ENCODE measurements at regions not wholly inside any gene's neighbourhood (a gene's known extent, or its start where the extent isn't known, plus 50 kb on each side); places are given as distances from the start of the nearest gene placed in this dataset.

GRCh38 chr14:85799668-85800067 lies 269.7 kb downstream of the FLRT2 start:
- Mint-ChIP-seq H3K36me3 (ENCODE audit: low read depth, unreplicated experiment) (no peaks in the 10 kb centered on the region), H3K4me1 (ENCODE audit: unreplicated experiment) (no peaks in the 10 kb centered on the region), H3K4me3 (ENCODE audit: unreplicated experiment) (no peak overlapping the region), H3K27ac (ENCODE audit: unreplicated experiment) (no peak overlapping the region), H3K27me3 (ENCODE audit: unreplicated experiment) (no peaks in the 10 kb centered on the region), H3K9me3 (ENCODE audit: unreplicated experiment) (no peaks in the 10 kb centered on the region)
- no peak for DNase-seq (ENCODE audit: low spot score)
- no peak for TF ChIP-seq CTCF (IDR thresholded peaks at IDR 0.05; ENCODE audit: unreplicated experiment)

- DNase-seq (ENCODE audit: low spot score), result no peak
- Mint-ChIP-seq H3K27ac (ENCODE audit: unreplicated experiment) (no peak overlapping the region), H3K9me3 (ENCODE audit: unreplicated experiment) (no peaks in the 10 kb centered on the region), H3K4me3 (ENCODE audit: unreplicated experiment) (no peak overlapping the region), H3K36me3 (ENCODE audit: low read depth, unreplicated experiment) (no peaks in the 10 kb centered on the region), H3K27me3 (ENCODE audit: unreplicated experiment) (no peaks in the 10 kb centered on the region), H3K4me1 (ENCODE audit: unreplicated experiment) (no peaks in the 10 kb centered on the region)
- TF ChIP-seq CTCF (IDR thresholded peaks at IDR 0.05; ENCODE audit: unreplicated experiment), result no peak
These were observed 268.9 kb downstream of the FLRT2 start for GRCh38 chr14:85798856-85799255.

GRCh38 chr14:85793533-85793932 lies 263.6 kb downstream of the FLRT2 start:
- TF ChIP-seq CTCF (IDR thresholded peaks at IDR 0.05; ENCODE audit: unreplicated experiment), result no peak
- Mint-ChIP-seq H3K27me3 (ENCODE audit: unreplicated experiment) (no peaks in the 10 kb centered on the region), H3K4me3 (ENCODE audit: unreplicated experiment) (no peak overlapping the region), H3K36me3 (ENCODE audit: low read depth, unreplicated experiment) (no peaks in the 10 kb centered on the region), H3K4me1 (ENCODE audit: unreplicated experiment) (no peaks in the 10 kb centered on the region), H3K27ac (ENCODE audit: unreplicated experiment) (no peak overlapping the region), H3K9me3 (ENCODE audit: unreplicated experiment) (no peaks in the 10 kb centered on the region)
- DNase-seq (ENCODE audit: low spot score), result no peak

- Mint-ChIP-seq H3K4me1 (ENCODE audit: unreplicated experiment) (peaks cover 3% of the 10 kb centered on the region), H3K9me3 (ENCODE audit: unreplicated experiment) (no peaks in the 10 kb centered on the region), H3K27ac (ENCODE audit: unreplicated experiment) (no peak overlapping the region), H3K4me3 (ENCODE audit: unreplicated experiment) (no peak overlapping the region), H3K36me3 (ENCODE audit: low read depth, unreplicated experiment) (no peaks in the 10 kb centered on the region), H3K27me3 (ENCODE audit: unreplicated experiment) (no peaks in the 10 kb centered on the region)
- no peak for DNase-seq (ENCODE audit: low spot score)
- no peak for TF ChIP-seq CTCF (IDR thresholded peaks at IDR 0.05; ENCODE audit: unreplicated experiment)
These were observed 259.6 kb downstream of the FLRT2 start for GRCh38 chr14:85789506-85789905.

GRCh38 chr14:85788470-85789233 lies 258.7 kb downstream of the FLRT2 start:
- Mint-ChIP-seq H3K4me3 (ENCODE audit: unreplicated experiment) (no peak overlapping the region), H3K27ac (ENCODE audit: unreplicated experiment) (no peak overlapping the region), H3K4me1 (ENCODE audit: unreplicated experiment) (peaks cover 5% of the 10 kb centered on the region), H3K9me3 (ENCODE audit: unreplicated experiment) (no peaks in the 10 kb centered on the region), H3K27me3 (ENCODE audit: unreplicated experiment) (no peaks in the 10 kb centered on the region), H3K36me3 (ENCODE audit: low read depth, unreplicated experiment) (no peaks in the 10 kb centered on the region)
- no peak for TF ChIP-seq CTCF (IDR thresholded peaks at IDR 0.05; ENCODE audit: unreplicated experiment)
- DNase-seq (ENCODE audit: low spot score), result no peak
